GM12865 (cell line): ENCODE measurements at regions not wholly inside any gene's neighbourhood (a gene's known extent, or its start where the extent isn't known, plus 50 kb on each side); places are given as distances from the start of the nearest gene placed in this dataset.

Source experiments
- DNase-seq: peaks from one replicate; pipeline ENCODE4 v3.0.0; 2010; ENCODE audit warnings: low read depth
- H3K4me3 ChIP-seq: 2 replicates; pipeline ENCODE4 v1.5.1; 2011; ENCODE audit warnings: mild to moderate bottlenecking, low read depth, low read length, control low read depth
- CTCF ChIP-seq: IDR thresholded peaks from 2 replicates; pipeline ENCODE4 v1.5.1; 2011; ENCODE audit warnings: low read length, control low read depth, low read depth, inconsistent platforms; ENCODE audit not compliant: insufficient read depth; ENCODE audit errors: missing control alignments

GRCh38 chr5:126093041-126093440 is 330.2 kb upstream of the GRAMD2B start:
- no peak overlapping the region for H3K4me3 ChIP-seq

GRCh38 chr5:126093718-126094117 is 329.5 kb upstream of the GRAMD2B start:
- TF ChIP-seq CTCF = no peak
- no peak overlapping the region for H3K4me3 ChIP-seq
- no peak for DNase-seq

More at GRCh38 chr5:126093041-126093440, 330.2 kb upstream of the GRAMD2B start:
- DNase-seq = no peak
- no peak for TF ChIP-seq CTCF

GRCh38 chr5:126094991-126095390 is 328.2 kb upstream of the GRAMD2B start:
- H3K4me3 ChIP-seq = no peak overlapping the region
- no peak for TF ChIP-seq CTCF
- no peak for DNase-seq

GRCh38 chr5:126096442-126097006 is 326.7 kb upstream of the GRAMD2B start:
- no peak for DNase-seq
- H3K4me3 ChIP-seq = no peak overlapping the region
- TF ChIP-seq CTCF = no peak

- H3K4me3 ChIP-seq = no peak overlapping the region
- TF ChIP-seq CTCF = no peak
- no peak for DNase-seq
Measured at GRCh38 chr5:126097876-126098275, 325.3 kb upstream of the GRAMD2B start.

- no peak for DNase-seq
- no peak for TF ChIP-seq CTCF
- H3K4me3 ChIP-seq = no peak overlapping the region
Measured at GRCh38 chr5:126098330-126099017, 324.7 kb upstream of the GRAMD2B start.

GRCh38 chr5:126099077-126099476 is 324.1 kb upstream of the GRAMD2B start:
- TF ChIP-seq CTCF = no peak
- no peak overlapping the region for H3K4me3 ChIP-seq
- no peak for DNase-seq
